CD4-positive, alpha-beta T cell treated with Interferon alpha-2 for 1 hour (primary cell): ENCODE measurements at regions not wholly inside any gene's neighbourhood (a gene's known extent, or its start where the extent isn't known, plus 50 kb on each side); places are given as distances from the start of the nearest gene placed in this dataset.
"Not testable (repeated sequence)": the region's sequence is repeated elsewhere in the genome, so short reads cannot be mapped to it uniquely, and the experiment has no call there.

Experiments used
- DNase-seq, 2 donors: peaks; one replicate each; pipeline ENCODE4 v3.0.0-alpha.2; 2020 to 2022

DNA sequence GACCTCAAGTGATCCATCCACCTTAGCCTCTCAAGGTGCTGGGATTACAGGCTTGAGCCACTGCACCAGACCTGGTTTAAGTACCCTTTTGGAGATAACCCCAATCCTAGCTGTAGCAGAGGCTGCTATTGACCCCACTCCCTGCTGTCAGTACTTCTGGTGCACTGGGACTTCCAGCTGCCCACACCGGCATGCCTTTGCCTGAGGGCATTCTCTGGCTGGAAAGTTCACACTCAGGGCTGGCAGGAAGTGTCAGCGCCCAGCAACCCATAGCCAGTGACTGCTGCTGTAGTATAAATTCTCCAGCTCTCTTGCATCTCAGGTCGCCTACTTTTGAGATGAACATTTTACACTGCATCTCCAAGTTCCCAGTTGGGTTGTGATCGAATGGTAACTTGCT is 75.3 kb downstream of the UTRN start:
- no peak for DNase-seq

DNA sequence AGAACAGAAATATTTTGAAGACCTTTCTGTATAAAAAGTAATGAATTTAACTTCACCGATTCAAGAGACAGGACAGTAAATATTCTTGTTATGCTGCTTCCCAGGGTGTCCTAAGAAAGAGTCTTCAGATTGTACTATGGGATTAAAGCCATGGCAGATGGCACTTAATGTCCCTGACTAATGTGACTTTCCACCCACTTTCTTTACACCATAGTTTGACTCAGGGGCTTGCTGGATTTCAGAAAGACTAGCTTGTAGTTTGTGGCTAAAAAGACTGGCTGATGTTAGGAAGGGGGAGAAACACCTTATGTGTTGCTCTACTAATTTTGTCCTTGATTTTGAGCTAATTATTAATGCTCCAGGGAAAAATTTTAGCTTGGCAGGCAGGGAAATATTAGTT is 75.9 kb downstream of the UTRN start:
- no peak for DNase-seq

DNA sequence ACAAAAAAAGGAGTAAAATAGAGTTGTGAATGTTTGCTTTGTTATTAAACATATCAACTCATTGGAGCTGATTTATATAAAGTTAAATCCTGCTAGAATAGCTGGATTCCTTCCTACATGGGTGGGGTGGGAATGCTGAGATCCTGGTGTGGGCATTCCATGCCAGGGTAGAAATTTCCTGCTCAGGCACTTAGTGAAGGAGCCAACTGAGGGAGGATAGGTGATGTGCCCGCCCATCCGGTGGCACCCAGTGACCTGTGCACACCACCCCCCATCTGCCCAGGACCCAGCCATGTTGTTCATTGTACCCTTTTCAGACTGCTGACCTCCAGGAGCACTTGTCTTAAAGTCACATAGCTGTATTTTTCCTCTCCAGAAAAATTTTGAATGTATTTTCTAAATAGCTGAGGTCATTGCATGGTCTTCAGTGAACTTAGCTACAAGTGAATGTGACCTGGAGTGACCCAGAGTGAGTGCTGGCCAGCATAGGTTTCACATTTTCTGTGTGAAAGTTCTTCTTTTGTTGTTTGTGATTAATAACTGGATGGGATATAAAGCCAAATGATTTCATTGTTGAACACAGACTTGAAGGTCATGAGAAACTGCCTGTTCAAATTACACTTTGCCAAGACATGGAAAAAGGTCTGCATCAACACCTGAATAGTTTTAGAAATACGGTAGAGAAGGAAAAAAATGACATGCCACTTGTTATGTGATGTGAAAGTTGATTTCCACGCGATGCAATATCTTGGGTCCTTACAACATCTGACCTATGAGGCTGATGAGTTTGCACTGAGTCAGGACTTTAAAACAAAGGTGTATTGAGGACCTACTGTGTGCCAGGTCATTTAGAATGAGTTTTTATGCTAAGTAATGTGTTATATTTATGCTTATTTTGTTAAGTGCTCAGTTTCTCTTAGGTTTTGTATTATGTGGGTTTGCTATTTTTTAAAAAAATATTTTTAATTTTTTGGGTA is 77.2 kb downstream of the UTRN start:
- DNase-seq = no peak

DNA sequence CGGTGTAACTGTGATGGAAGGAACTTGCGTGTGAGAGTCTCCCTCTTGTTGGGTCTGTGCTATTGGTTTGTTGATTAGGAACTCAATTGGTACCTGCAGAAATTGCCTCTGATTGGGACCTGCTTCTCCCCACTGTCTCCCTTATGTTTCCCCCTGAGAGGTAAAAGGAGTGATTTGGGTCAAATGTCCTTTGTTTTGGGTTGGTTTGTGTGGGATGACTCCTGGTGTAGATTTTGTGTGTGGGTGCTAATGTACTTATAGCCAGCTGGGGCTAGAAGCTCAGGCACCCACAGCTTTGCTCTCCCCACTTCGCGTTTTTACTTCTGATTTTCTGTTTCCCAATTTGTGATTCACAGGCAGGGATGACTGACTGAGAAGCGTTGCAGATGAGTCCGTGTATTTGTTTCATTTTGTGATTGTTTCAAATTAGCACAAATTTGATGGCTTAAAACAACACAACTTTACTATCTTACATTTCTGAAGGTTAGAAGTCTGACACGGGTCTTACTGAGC is 79.1 kb downstream of the UTRN start:
- no peak for DNase-seq

DNA sequence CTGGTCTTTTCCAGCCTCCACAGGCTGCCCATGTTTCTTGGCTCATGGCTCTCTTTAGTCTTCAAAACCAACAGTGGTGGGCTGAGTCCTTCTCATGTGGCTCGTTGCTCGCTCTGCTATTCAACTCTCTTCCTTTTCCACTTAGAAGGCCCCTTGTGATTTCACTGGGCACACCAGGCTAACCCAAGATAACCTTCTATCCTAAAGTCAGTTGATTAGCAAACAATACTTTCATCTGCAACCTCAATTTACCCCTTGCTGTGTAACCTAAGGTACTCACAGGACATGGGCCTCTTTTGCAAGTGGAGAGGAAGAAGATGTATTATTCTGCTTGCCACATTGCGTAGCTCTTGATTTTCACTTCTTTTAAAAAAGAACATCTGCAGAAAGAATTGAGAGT is 79.6 kb downstream of the UTRN start:
- DNase-seq = no peak

DNA sequence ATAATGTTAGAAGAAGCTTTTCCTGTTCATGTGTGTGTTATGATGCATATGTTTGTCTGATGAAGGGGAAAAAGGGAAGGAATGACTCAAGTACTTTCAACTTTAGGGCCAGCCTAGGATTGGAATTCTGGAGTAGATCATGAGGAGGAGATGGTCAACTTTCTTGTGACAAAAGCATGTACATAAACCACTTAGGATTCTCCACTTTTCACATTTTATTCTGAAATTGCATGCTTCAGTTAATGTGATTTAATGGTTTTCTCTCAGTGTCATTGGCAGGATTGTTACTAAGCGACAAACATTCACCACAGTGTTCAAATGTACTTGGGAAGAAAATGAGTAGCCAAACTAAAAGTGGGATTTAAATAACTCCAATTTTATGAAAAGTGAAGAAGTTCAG is 80.1 kb downstream of the UTRN start:
- no peak for DNase-seq

DNA sequence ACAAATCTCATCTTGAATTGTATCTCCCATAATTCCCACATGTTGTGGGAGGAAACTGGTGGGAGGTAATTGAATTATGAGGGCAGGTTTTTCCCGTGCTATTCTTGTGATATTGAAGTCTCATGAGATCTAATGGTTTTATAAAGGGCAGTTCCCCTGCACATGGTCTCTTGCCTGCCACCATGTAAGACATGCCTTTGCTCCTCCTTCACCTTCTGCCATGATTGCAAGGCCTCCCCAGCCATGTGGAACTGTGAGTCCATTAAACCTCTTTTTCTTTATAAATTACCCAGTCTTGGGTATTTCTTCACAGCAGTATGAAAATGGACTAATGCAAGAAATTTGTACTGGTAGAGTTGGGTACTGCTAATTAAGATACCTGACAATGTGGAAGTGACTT is 84.6 kb downstream of the UTRN start:
- DNase-seq = not testable (repeated sequence)

DNA sequence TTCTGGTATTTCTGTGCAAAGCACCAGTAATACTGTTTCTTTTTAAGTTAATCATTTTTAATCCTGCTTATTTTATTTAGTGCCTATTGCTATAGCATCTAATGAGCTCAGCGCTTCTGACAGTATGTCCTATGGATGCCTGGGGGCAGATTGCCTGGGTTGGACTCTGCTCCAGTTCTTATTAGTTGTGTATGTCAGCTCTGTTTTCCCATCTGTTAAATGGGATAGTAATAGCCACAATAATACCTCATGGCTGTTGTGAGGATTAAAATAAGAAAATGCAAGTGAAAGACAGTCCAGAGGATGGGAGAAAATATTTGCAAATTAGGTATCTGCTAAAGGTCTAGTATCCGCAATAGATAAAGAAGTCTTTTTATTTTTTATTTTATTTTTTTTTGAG is 87.0 kb downstream of the UTRN start:
- no peak for DNase-seq

DNA sequence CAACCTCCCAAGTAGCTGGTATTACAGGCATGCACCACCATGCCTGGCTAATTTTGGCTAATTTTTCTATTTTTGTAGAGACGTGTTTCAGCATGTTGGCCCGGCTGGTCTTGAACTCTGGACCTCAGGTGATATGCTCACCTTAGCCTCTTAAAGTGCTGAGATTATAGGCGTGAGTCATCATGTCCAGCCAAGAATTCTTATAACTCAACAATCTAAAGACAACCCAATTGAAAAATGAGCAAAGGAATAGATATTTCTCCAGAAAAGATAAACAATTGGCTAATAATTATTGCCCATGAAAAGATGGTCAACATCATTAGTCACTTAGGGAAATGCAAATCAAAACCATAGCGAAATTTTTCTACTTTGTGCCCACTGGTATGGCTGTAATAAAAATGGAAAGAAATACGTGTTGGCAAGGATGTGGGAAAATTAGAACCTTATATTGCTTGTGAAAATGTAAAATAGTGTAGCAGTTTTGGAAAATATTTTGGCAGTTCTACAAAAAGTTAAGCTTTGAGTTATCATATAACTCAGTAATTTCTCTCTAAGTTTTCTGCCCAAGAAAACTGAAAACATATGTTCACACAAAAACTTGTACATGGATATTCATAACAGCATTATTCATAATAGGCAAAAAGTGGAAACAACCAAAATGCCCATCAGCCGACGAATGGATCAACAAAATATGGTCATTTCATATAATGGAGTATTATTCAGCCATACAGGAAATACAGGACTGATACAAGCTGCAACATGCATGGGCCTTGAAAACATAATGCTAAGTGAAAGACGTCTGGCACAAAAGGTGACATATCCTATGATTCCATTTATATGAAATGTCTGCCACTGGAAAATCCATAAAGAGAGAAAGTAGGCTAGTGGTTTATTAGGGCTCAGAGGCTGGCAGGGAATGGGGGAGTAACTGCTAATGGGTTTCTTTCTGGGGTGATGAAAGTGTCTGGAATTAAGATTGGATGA is 87.8 kb downstream of the UTRN start:
- no peak for DNase-seq

DNA sequence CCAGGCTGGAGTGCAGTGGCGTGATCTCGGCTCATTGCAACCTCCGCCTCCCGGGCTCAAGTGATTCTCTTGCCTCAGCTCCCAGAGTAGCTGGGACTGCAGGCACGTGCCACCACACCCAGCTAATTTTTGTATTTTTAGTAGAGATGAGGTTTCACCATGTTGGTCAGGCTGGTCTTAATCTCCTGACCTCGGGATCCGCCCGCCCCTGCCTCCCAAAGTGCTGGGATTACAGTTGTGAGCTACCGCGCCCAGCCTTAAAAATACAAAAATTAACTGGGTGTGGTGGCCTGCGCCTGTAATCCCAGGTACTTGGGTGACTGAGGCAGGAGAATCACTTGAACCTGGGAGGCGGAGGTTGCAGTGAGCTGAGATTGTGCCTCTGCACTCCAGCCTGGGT is 89.4 kb downstream of the UTRN start:
- DNase-seq = not testable (repeated sequence)

DNA sequence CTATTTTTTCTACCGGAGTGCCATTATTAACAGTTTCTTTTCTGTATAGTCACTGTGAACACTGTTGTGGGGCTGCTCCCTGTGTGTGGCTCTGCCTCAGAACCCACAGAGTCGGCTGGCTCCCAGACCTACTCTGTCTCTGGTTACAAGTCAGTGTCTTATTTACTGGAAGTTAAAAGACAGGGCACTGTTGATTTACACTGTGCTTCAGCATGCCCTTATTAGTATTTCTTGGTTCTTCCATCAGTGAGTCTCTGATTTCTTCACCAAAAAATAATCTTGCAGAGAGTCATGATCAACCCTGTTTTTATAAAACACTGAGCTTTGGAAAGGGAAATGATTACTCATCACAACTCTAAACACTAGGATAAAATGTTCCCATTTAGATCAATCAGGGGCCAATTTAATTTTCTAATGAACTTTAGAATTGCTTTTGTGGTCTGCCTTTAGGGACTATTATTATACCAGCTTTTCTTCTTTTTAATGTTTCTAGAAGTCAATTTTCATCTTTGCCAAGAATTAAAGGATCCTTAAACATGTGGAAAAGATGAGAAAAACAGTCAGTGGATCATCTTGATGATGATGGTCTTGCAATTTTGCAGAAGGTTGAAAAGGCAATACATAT is 92.6 kb downstream of the UTRN start:
- DNase-seq = no peak

DNA sequence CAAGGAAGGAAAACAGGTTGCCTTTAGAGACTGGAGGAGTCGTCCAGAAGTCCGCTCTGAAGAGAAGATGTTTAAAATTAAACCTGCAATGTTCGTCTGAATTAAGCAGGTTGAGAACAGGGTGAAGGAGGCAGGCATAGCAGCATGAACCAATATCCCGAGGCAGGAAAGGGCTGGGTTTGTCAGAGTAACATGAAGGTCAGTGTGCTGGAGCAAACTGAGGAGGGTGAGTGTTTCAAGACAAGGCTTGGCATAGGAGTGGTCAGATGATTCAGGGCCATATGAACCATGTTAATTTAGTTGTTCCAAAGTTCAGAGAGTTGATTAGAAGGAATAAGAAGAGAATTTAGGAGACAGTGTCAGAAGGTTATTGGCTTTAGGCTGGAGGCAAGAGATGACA is 93.3 kb downstream of the UTRN start:
- DNase-seq = no peak

DNA sequence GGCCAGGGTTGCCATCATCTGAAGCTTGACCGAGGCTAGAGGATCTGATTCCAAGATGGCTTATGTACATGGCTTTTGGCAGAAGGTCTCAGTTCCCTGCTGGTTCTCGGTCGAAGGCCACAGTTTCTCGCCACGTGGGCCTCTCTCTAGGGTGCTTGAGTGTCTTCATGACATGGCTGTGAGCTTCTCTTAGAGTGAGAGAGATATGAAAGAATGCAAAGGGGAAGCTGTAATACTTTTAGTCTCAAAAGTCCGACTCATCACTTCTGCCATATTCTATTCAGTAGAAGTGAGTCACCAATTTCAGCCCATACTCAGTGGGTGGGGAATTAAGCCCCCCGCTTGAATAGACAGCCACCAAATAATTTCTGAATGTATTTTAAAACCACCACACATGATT is 94.2 kb downstream of the UTRN start:
- DNase-seq = no peak

DNA sequence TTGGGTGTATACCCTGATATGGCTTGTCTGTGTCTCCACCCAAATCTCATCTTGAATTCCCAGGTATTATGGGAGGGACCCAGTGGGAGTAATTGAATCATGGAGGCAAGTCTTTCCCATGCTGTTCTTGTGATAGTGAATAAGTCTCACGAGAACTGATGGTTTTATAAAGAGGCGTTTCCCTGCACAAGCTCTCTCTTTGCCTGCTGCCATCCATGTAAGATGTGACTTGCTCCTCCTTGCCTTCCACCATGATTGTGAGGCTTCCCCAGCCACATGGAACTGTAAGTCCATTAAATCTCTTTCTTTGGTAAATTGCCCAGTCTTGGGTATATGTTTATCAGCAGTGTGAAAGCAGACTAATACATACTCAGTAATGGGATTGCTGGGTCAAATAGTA is 96.4 kb downstream of the UTRN start:
- DNase-seq = not testable (repeated sequence)

DNA sequence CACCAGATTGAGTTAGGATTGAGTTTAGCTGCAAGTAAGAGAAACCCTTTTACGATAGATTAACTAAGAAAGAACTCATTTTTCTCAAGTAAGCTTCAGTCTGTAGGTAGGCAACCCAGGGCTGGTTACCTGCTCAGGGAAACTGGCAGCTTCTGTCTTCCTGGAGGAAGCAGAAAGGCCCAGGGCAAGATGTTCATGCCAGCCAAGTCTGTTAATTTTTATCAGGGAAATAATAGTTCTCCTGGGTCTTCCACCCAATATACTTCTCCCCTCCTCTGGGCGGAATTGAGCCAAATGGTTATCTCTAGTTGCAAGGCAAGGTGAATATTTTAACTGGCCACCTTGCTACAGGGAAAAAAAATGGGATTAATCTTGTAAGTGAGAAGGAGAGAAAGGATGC is 98.2 kb downstream of the UTRN start:
- DNase-seq = no peak

DNA sequence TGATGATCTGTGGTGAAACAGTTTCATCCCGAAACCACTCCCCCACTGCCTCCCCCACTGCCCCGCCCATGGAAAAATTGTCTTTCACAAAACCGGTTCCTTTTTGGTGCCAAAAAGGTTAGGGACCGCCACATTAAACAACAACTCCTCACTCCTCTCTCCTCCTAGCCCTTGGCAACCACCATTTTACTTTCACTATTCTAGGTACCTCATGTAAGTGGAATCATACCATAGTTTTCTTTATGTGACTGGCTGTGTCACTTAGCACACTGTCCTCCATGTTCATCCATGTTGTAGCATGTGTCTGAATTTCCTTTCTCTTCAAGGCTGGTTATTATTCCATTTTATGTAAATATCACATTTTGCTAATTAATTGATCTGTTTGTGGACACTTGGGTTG is 99.3 kb downstream of the UTRN start:
- DNase-seq = no peak

DNA sequence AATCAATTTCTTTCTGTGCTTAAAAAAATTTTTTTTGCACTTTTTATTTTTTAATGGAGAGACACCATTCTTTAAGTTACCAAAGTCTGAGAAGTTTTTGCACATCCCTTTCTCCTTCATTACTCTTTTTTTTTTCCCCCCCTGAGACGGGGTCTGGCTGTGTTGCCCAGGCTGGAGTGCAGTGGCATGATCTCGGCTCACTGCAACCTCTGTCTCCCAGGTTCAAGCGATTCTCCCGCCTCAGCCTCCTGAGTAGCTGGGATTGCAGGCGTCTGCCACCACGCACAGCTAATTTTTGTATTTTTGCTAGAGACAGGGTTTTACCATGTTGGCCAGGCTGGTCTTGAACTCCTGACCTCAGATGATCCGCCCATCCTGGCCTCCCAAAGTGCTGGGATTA is 104.3 kb downstream of the UTRN start:
- not testable (repeated sequence) for DNase-seq

DNA sequence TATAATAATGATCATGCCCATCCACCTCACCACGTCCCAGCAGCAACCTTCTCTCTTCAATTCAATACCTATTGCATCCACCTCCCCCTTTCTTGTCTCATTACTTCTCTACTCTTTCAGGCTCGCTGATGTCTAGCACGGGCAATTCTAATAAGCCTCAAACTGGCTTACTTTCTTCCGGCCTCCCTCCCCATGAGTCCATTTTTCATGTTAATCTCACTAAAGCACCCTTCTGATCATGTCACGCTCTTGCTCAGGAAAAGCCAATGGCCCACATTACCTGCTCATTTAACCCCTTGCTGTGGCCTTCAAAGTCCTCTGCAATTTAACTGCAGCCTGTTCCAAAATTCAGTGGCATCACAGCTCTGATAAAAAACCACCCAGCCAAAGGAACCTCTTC is 105.1 kb downstream of the UTRN start:
- no peak for DNase-seq

DNA sequence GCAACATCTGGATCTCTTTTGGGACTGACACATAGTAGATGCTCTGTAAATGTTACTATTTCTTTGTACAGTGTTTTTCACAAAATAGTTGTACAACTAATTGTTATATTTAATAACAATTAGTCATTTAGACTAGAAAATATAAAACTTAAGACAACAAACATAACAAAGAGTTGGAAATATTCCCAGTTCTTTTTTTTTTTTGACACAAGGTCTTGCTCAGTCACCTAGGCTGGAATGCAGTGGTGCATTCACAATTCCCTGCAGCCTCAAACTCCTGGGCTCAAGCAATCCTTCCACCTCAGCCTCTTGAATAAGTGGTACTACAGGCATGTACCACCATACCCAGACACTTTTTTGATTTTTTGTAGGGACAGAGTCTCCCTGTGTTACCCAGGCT is 105.8 kb downstream of the UTRN start:
- DNase-seq = no peak

DNA sequence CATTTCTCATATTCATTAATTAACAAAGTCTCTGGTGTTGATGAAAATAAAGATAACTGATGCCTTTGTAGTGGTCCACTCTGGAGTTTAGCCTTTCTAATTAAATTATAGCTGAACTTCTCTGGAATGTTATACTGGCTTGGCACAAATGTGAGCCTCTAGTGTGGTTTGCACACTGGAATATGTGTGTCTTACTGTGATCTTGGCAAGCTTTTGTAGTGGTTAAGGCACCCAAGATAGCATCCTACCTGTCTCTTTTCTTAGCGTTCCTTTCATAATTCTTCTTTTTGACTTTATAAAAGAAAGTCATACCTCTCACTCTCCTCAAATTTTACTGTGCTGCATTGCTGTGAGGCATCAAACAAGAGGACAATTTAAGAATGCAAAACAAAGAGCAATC is 107.4 kb downstream of the UTRN start:
- no peak for DNase-seq

DNA sequence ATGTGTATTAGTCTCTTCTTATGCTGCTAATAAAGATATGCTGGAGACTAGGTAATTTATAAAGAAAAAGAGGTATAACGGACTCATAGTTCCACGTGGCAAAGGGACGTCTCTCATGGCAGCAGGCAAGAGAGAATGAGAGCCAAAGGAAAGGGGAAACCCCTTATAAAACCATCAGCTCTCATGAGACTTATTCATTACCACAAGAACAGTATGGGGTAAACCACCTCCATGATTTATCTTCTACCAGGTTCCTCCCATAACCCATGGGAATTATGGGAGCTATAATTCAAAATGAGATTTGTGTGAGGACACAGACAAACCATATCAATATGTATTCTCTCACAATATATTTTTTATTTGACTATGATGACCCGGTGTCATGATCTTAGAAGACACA is 109.1 kb downstream of the UTRN start:
- DNase-seq = no peak

DNA sequence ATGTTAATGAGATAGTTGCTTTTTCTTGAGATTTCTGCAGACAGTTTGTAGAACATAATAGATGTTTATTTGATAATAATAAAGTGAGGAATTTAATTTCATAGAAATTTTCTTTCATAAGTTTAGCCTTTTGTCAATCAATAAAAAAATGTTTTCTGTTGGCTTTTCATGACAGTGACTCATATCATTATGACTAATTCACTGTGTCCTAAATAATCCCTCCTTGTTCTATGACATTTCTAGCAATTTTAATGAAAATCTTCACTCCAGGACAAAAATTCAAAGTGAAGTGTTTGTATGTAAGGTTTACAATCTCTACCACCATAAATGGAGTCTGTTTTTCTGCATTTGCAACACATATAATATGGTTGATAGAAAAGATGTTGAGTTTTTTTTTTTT is 109.9 kb downstream of the UTRN start:
- no peak for DNase-seq

DNA sequence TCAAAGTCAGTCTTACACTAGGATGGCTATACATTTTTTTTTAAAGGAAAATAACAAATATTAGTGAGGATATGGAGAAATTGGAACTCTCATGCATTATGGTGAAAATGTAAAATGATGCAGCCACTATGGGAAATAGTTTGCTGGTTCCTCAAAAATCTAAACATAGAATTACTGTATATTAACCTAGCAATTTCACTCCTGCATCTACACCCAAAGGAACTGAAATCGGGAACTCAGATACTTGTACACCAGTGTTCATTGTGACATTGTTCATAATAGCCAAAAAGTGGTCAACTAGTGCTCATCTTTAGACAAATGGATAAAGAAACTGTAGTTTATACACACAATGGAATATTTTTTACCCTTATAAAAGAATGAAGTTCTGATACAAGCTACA is 110.7 kb downstream of the UTRN start:
- DNase-seq = no peak
